Mesenchymal stem cell (in vitro differentiated cells and primary cell): ENCODE measurements at regions not wholly inside any gene's neighbourhood (a gene's known extent, or its start where the extent isn't known, plus 50 kb on each side); places are given as distances from the start of the nearest gene placed in this dataset.

Source experiments
- DNase-seq: peaks from one replicate; pipeline ENCODE4 v3.0.0-alpha.2; 2013
- H2AFZ ChIP-seq: one replicate; pipeline ENCODE4 v1.6.1; 2013; ENCODE audit warnings: low read depth, mild to moderate bottlenecking, control low read depth, inconsistent platforms, low read length, moderate library complexity
- H2AK5ac ChIP-seq: 2 replicates; pipeline ENCODE4 v1.6.1; 2013; ENCODE audit warnings: low read length, moderate library complexity, mild to moderate bottlenecking, inconsistent platforms; ENCODE audit not compliant: severe bottlenecking
- H2BK120ac ChIP-seq: one replicate; pipeline ENCODE4 v1.6.1; 2013; ENCODE audit warnings: low read depth, mild to moderate bottlenecking, inconsistent platforms, low read length, moderate library complexity
- H2BK12ac ChIP-seq, 2 experiments: one replicate each; pipeline ENCODE4 v1.6.1; 2013; ENCODE audit warnings: inconsistent platforms in 2 of 2, low read length in 2 of 2, mild to moderate bottlenecking in 2 of 2, moderate library complexity in 2 of 2, control low read depth in 1 of 2
- H2BK15ac ChIP-seq: one replicate; pipeline ENCODE4 v1.6.1; 2013; ENCODE audit warnings: mild to moderate bottlenecking, low read depth, inconsistent platforms; ENCODE audit not compliant: poor library complexity, severe bottlenecking
- H2BK5ac ChIP-seq: 2 replicates; pipeline ENCODE4 v1.6.1; 2013; ENCODE audit warnings: low read depth, mild to moderate bottlenecking, low read length, control low read depth, inconsistent platforms; ENCODE audit not compliant: poor library complexity, severe bottlenecking
- H3K14ac ChIP-seq, 2 experiments: one replicate each; pipeline ENCODE4 v1.6.1; 2013; ENCODE audit warnings: inconsistent platforms in 2 of 2, low read length in 2 of 2, control low read depth in 1 of 2, mild to moderate bottlenecking in 1 of 2, moderate library complexity in 1 of 2
- H3K18ac ChIP-seq, 2 experiments: one replicate each; pipeline ENCODE4 v1.6.1; 2013; ENCODE audit warnings: inconsistent platforms in 2 of 2, low read length in 2 of 2, control low read depth in 1 of 2, low read depth in 1 of 2, mild to moderate bottlenecking in 1 of 2
- H3K23ac ChIP-seq, 2 experiments: one replicate each; pipeline ENCODE4 v1.6.1; 2013; ENCODE audit warnings: inconsistent platforms in 2 of 2, low read length in 2 of 2, mild to moderate bottlenecking in 2 of 2, moderate library complexity in 2 of 2, control low read depth in 1 of 2
- H3K27ac ChIP-seq: 2 replicates; pipeline ENCODE4 v1.5.1; 2013; ENCODE audit warnings: mild to moderate bottlenecking, moderate library complexity, low read length, control low read depth, inconsistent platforms; ENCODE audit not compliant: poor library complexity, severe bottlenecking
- H3K27me3 ChIP-seq, 2 experiments: 2 replicates each; pipeline versions ENCODE4 v1.6.1 to v1.7.0; 2013; ENCODE audit warnings: low read length in 2 of 2, mild to moderate bottlenecking in 2 of 2, moderate library complexity in 2 of 2, control low read depth in 1 of 2, inconsistent platforms in 1 of 2; ENCODE audit not compliant: control insufficient read depth in 1 of 2, insufficient read depth in 1 of 2
- H3K36me3 ChIP-seq, 2 experiments: 2 replicates each; pipeline versions ENCODE4 v1.6.1 to v1.7.0; 2013; ENCODE audit warnings: low read length in 2 of 2, control low read depth in 1 of 2, inconsistent platforms in 1 of 2, low read depth in 1 of 2, mild to moderate bottlenecking in 1 of 2; ENCODE audit not compliant: insufficient read depth in 2 of 2, control insufficient read depth in 1 of 2
- H3K4ac ChIP-seq, 2 experiments: one replicate each; pipeline ENCODE4 v1.6.1; 2013; ENCODE audit warnings: inconsistent platforms in 2 of 2, low read length in 2 of 2, mild to moderate bottlenecking in 2 of 2, moderate library complexity in 2 of 2, control low read depth in 1 of 2, low read depth in 1 of 2
- H3K4me1 ChIP-seq: 2 replicates; pipeline ENCODE4 v1.6.1; 2013; ENCODE audit warnings: low read depth, low read length, control low read depth; ENCODE audit not compliant: control insufficient read depth, insufficient read depth
- H3K4me2 ChIP-seq: 2 replicates; pipeline ENCODE4 v1.6.1; 2013; ENCODE audit warnings: low read length, mild to moderate bottlenecking, inconsistent platforms; ENCODE audit not compliant: poor library complexity, severe bottlenecking
- H3K4me3 ChIP-seq, 2 experiments: 2 replicates each; pipeline versions ENCODE4 v1.5.1 to v1.7.0; 2013; ENCODE audit warnings: low read length in 2 of 2, mild to moderate bottlenecking in 2 of 2, control low read depth in 1 of 2, low read depth in 1 of 2; ENCODE audit not compliant: insufficient read depth in 1 of 2
- H3K79me1 ChIP-seq: replicated peaks from 2 replicates; pipeline ENCODE4 v1.6.1; 2013; ENCODE audit warnings: mild to moderate bottlenecking, control low read depth, low read length, inconsistent platforms; ENCODE audit not compliant: poor library complexity, severe bottlenecking
- H3K9ac ChIP-seq: 2 replicates; pipeline ENCODE4 v1.7.0; 2013; ENCODE audit warnings: mild to moderate bottlenecking, low read length, moderate library complexity
- H3K9me3 ChIP-seq: 2 replicates; pipeline ENCODE4 v1.7.0; 2013; ENCODE audit warnings: mild to moderate bottlenecking, low read length; ENCODE audit not compliant: control insufficient read depth
- H4K8ac ChIP-seq: one replicate; pipeline ENCODE4 v1.6.1; 2013; ENCODE audit warnings: inconsistent platforms, mild to moderate bottlenecking, low read length, moderate library complexity
- H4K91ac ChIP-seq: one replicate; pipeline ENCODE4 v1.6.1; 2013; ENCODE audit warnings: mild to moderate bottlenecking, low read length, inconsistent platforms
- WGBS: methylation state at CpG from one replicate; pipeline ENCODE4 v1.1.7; 2013; ENCODE audit warnings: mixed read lengths; 5-methylcytosine and 5-hydroxymethylcytosine counted together

GRCh38 chr4:161273607-161274006, 890.2 kb downstream of the FSTL5 start:
- Histone ChIP-seq H2BK15ac (no peak overlapping the region), H3K36me3 (no peaks in the 10 kb centered on the region), H2BK120ac (no peak overlapping the region), H3K4me2 (no peak overlapping the region), H3K14ac (no peak overlapping the region), H3K27ac (no peak overlapping the region), H3K18ac (no peak overlapping the region), H2AK5ac (no peak overlapping the region), H3K4ac (no peak overlapping the region), H4K8ac (no peak overlapping the region), H3K4me1 (no peaks in the 10 kb centered on the region), H3K4me3 (no peak overlapping the region), H3K9ac (no peak overlapping the region), H2BK5ac (no peak overlapping the region), H3K79me1 (no peaks in the 10 kb centered on the region), H2AFZ (no peak overlapping the region), H4K91ac (no peak overlapping the region), H3K9me3 (peaks cover 6% of the 10 kb centered on the region), H2BK12ac (no peak overlapping the region), H3K27me3 (no peaks in the 10 kb centered on the region), H3K23ac (no peak overlapping the region)
- 94% methylated on average over 2 of the region's 2 CpGs for WGBS
- no peak for DNase-seq

GRCh38 chr4:161260819-161261218, 903.0 kb downstream of the FSTL5 start:
- no peak overlapping the region for H2BK12ac ChIP-seq
- WGBS = no CpG with 5 or more reads among the region's 1 CpG

GRCh38 chr4:161256716-161257115, 907.1 kb downstream of the FSTL5 start:
- peaks cover 37% of the 10 kb centered on the region for H3K9me3 ChIP-seq
- H3K4me1 ChIP-seq = no peaks in the 10 kb centered on the region
- peak; percentile 28 for DNase-seq

More at GRCh38 chr4:161260819-161261218, 903.0 kb downstream of the FSTL5 start:
- no peak overlapping the region for H2BK5ac ChIP-seq
- H3K4ac ChIP-seq = no peak overlapping the region
- H2BK120ac ChIP-seq = no peak overlapping the region
- H2AFZ ChIP-seq = no peak overlapping the region
- H3K9ac ChIP-seq = no peak overlapping the region
- no peak overlapping the region for H4K91ac ChIP-seq
- no peaks in the 10 kb centered on the region for H3K4me1 ChIP-seq
- H3K23ac ChIP-seq = no peak overlapping the region
- no peak overlapping the region for H2BK15ac ChIP-seq
- no peak overlapping the region for H3K18ac ChIP-seq
- no peaks in the 10 kb centered on the region for H3K79me1 ChIP-seq
- H4K8ac ChIP-seq = no peak overlapping the region
- H3K4me2 ChIP-seq = no peak overlapping the region
- H2AK5ac ChIP-seq = no peak overlapping the region
- peaks cover 27% of the 10 kb centered on the region for H3K9me3 ChIP-seq
- no peak overlapping the region for H3K27ac ChIP-seq
- DNase-seq = no peak
- H3K4me3 ChIP-seq = no peak overlapping the region
- no peaks in the 10 kb centered on the region for H3K36me3 ChIP-seq
- H3K27me3 ChIP-seq = no peaks in the 10 kb centered on the region
- H3K14ac ChIP-seq = no peak overlapping the region

GRCh38 chr4:161256172-161256571, 907.6 kb downstream of the FSTL5 start:
- Histone ChIP-seq H3K14ac (no peak overlapping the region), H3K79me1 (no peaks in the 10 kb centered on the region), H3K9ac (no peak overlapping the region), H3K4me2 (no peak overlapping the region), H3K27ac (no peak overlapping the region), H2AFZ (no peak overlapping the region), H3K4me3 (no peak overlapping the region), H4K8ac (no peak overlapping the region), H3K27me3 (no peaks in the 10 kb centered on the region), H2BK5ac (no peak overlapping the region), H2BK15ac (no peak overlapping the region), H3K18ac (no peak overlapping the region), H3K23ac (no peak overlapping the region), H2AK5ac (no peak overlapping the region), H2BK120ac (no peak overlapping the region), H2BK12ac (no peak overlapping the region), H4K91ac (no peak overlapping the region), H3K9me3 (peaks cover 37% of the 10 kb centered on the region), H3K36me3 (no peaks in the 10 kb centered on the region), H3K4ac (no peak overlapping the region), H3K4me1 (no peaks in the 10 kb centered on the region)
- WGBS = 86% methylated on average over 5 of the region's 5 CpGs
- DNase-seq = peak; percentile 8

More at GRCh38 chr4:161256716-161257115, 907.1 kb downstream of the FSTL5 start:
- Histone ChIP-seq H4K8ac (no peak overlapping the region), H3K14ac (no peak overlapping the region), H3K79me1 (no peaks in the 10 kb centered on the region), H3K27ac (no peak overlapping the region), H2AFZ (no peak overlapping the region), H3K23ac (no peak overlapping the region), H3K18ac (no peak overlapping the region), H2BK5ac (no peak overlapping the region), H2AK5ac (no peak overlapping the region), H3K9ac (no peak overlapping the region), H3K4me2 (no peak overlapping the region), H4K91ac (no peak overlapping the region), H3K4ac (no peak overlapping the region), H2BK120ac (no peak overlapping the region), H3K27me3 (no peaks in the 10 kb centered on the region), H2BK12ac (no peak overlapping the region), H3K36me3 (no peaks in the 10 kb centered on the region), H3K4me3 (no peak overlapping the region), H2BK15ac (no peak overlapping the region)
- WGBS = 86% methylated on average over 4 of the region's 4 CpGs
